GM12878 (cell line): ENCODE measurements at regions not wholly inside any gene's neighbourhood (a gene's known extent, or its start where the extent isn't known, plus 50 kb on each side); places are given as distances from the start of the nearest gene placed in this dataset.

Experiments
- ATF7 ChIP-seq: fragments of 450-650 bp; IDR thresholded peaks from 2 replicates; pipeline ENCODE4 v1.6.1; 2016; ENCODE audit warnings: low read depth, mild to moderate bottlenecking
- BHLHE40 ChIP-seq, 2 experiments: fragments of 450-650 bp in 1 of 2; IDR thresholded peaks; 2 replicates each; pipeline ENCODE4 v1.6.1; 2011 to 2017; ENCODE audit warnings: low read depth in 2 of 2, borderline replicate concordance in 1 of 2, improper control_type of control experiment in 1 of 2, low read length in 1 of 2, mild to moderate bottlenecking in 1 of 2
- TF ChIP-seq, protein P1 (sequence below): IDR thresholded peaks from 2 replicates; pipeline ENCODE4 v1.6.1; 2012; ENCODE audit warnings: low read depth, low read length, improper control_type of control experiment
- TF ChIP-seq, protein P2 (sequence below): fragments of 450-650 bp; IDR thresholded peaks from 2 replicates; pipeline ENCODE4 v1.6.1; 2017; ENCODE audit warnings: mild to moderate bottlenecking

DNA sequence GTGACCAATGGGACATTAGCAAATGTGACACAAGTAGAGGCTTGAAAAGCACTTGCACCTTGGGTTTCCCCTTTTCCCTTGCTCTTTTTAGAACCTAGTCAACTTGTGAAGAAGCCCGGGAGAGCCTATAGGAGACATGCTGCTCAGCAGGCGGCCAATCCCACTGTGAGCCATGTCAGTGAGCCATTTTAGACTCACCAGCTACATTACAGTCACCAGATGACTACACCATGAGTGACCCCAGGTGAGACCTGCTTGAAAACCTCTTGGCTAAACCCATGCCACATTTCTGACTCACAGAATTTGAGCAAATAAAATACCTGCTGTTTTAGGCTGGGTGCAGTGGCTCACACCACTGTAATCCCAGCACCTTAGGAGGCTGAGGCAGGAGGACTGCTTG lies 317.5 kb downstream of the KLF12 start:
- TF ChIP-seq, protein P1, sequence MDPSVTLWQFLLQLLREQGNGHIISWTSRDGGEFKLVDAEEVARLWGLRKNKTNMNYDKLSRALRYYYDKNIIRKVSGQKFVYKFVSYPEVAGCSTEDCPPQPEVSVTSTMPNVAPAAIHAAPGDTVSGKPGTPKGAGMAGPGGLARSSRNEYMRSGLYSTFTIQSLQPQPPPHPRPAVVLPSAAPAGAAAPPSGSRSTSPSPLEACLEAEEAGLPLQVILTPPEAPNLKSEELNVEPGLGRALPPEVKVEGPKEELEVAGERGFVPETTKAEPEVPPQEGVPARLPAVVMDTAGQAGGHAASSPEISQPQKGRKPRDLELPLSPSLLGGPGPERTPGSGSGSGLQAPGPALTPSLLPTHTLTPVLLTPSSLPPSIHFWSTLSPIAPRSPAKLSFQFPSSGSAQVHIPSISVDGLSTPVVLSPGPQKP, result no peak
- TF ChIP-seq ATF7 (no peak), BHLHE40 (IDR thresholded peaks at IDR 0.05; ENCODE audit: borderline replicate concordance in 1 of 2, low read depth in 2 of 2, low read length in 1 of 2) (no peak)
- TF ChIP-seq, protein P2, sequence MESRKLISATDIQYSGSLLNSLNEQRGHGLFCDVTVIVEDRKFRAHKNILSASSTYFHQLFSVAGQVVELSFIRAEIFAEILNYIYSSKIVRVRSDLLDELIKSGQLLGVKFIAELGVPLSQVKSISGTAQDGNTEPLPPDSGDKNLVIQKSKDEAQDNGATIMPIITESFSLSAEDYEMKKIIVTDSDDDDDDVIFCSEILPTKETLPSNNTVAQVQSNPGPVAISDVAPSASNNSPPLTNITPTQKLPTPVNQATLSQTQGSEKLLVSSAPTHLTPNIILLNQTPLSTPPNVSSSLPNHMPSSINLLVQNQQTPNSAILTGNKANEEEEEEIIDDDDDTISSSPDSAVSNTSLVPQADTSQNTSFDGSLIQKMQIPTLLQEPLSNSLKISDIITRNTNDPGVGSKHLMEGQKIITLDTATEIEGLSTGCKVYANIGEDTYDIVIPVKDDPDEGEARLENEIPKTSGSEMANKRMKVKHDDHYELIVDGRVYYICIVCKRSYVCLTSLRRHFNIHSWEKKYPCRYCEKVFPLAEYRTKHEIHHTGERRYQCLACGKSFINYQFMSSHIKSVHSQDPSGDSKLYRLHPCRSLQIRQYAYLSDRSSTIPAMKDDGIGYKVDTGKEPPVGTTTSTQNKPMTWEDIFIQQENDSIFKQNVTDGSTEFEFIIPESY, result no peak
